ENCODE measurements at regions not wholly inside any gene's neighbourhood (a gene's known extent, or its start where the extent isn't known, plus 50 kb on each side); places are given as distances from the start of the nearest gene placed in this dataset.

DNA sequence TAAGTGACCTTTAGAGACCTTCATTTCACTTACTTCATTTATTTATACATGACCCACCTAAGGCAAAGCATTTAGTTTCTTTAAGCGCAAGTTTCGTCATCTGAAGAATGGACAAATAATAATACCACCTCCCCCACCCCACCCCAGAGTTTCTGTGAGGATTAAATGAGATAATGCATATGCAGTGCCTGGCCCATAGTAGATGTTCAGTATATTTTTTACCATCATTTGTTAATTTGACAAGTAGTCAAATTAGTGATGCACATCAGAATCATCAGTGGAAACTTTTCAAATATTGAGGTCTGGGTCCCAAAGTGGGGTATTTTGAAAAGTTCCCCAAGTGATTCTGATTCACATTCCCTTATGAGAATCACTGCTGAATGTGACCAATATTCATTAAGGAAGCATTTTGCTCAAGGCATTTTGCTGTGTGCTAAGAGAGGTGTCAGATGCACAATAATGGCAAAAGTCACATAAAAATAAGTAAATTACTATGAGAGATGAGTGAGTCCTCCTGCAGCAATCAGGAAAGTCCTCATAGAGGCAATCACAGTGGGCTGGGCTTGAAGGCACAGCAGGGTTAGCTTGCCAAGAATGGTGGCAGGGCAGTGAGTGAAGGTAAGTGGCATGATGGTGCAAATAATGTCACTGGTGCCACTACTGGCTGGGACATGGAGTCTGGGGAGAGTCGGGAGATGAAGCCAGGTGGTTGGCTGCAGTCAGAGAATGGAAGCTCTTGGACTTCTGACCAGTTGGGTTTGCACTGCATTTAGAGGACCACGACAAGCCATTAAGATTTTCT is 244.1 kb downstream of the PTEN start:
- H3K4me2 ChIP-seq, result no peak overlapping the region
- no peaks in the 10 kb centered on the region for H3K27me3 ChIP-seq
- no peak for DNase-seq (ENCODE audit: low spot score)
- H3K9ac ChIP-seq, result no peak overlapping the region
- H3K36me3 ChIP-seq, result no peaks in the 10 kb centered on the region
- H3K27me3 Mint-ChIP-seq (ENCODE audit: insufficient read depth, low read depth), result peaks cover 4% of the 10 kb centered on the region
- TF ChIP-seq, protein P1, sequence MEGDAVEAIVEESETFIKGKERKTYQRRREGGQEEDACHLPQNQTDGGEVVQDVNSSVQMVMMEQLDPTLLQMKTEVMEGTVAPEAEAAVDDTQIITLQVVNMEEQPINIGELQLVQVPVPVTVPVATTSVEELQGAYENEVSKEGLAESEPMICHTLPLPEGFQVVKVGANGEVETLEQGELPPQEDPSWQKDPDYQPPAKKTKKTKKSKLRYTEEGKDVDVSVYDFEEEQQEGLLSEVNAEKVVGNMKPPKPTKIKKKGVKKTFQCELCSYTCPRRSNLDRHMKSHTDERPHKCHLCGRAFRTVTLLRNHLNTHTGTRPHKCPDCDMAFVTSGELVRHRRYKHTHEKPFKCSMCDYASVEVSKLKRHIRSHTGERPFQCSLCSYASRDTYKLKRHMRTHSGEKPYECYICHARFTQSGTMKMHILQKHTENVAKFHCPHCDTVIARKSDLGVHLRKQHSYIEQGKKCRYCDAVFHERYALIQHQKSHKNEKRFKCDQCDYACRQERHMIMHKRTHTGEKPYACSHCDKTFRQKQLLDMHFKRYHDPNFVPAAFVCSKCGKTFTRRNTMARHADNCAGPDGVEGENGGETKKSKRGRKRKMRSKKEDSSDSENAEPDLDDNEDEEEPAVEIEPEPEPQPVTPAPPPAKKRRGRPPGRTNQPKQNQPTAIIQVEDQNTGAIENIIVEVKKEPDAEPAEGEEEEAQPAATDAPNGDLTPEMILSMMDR (IDR thresholded peaks at IDR 0.05), result no peak
- TF ChIP-seq EZH2phosphoT487 (IDR thresholded peaks at IDR 0.05) (no peak), EZH2 (IDR thresholded peaks at IDR 0.05) (no peak)
- no peaks in the 10 kb centered on the region for H3K9me3 ChIP-seq (ENCODE audit: low read depth)
- no peaks in the 10 kb centered on the region for H3K4me1 ChIP-seq
- H3K27ac ChIP-seq, result no peak overlapping the region
- no peaks in the 10 kb centered on the region for H3K79me2 ChIP-seq (ENCODE audit: low read depth)
- no peak overlapping the region for H3K4me3 ChIP-seq
- no peak overlapping the region for H3K27ac Mint-ChIP-seq
- no peaks in the 10 kb centered on the region for H3K36me3 Mint-ChIP-seq
- no peaks in the 10 kb centered on the region for H3K9me3 Mint-ChIP-seq
- H4K20me1 ChIP-seq (ENCODE audit: low read depth), result no peaks in the 10 kb centered on the region
- H2AFZ ChIP-seq (replicated peaks), result no peak overlapping the region
- no peaks in the 10 kb centered on the region for H3F3A ChIP-seq (ENCODE audit: low read depth)
- no peaks in the 10 kb centered on the region for H3K4me1 Mint-ChIP-seq
- H3K4me3 Mint-ChIP-seq, result no peak overlapping the region

DNA sequence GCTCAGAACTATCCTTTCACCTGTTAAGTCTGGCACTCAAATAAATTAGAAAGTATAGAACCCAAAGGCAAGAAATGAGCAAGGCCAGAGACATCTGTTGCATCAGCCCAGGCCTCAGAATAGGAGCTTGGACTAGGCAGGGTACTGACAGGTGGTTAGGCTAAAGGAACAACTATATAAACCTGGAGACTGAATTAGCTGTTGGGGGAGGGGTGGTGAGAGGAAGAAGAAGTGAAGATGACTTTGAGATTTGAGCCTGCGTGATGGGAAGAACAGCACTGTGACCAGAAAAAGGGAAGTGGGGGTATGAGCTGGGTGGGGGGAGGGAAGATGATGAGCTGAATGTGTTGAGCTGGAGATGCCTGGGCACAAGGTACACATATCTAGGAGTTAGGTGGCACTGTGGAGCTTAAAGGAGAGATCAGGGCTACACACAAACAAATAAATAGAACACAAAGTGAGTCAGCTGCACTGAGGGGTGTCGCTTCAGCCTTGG is 244.7 kb downstream of the PTEN start:
- no peaks in the 10 kb centered on the region for H3K27me3 ChIP-seq
- H4K20me1 ChIP-seq (ENCODE audit: low read depth), result no peaks in the 10 kb centered on the region
- H3F3A ChIP-seq (ENCODE audit: low read depth), result no peaks in the 10 kb centered on the region
- Mint-ChIP-seq H3K27me3 (ENCODE audit: insufficient read depth, low read depth) (peaks cover 4% of the 10 kb centered on the region), H3K36me3 (no peaks in the 10 kb centered on the region), H3K4me1 (no peaks in the 10 kb centered on the region), H3K27ac (no peak overlapping the region), H3K4me3 (no peak overlapping the region), H3K9me3 (no peaks in the 10 kb centered on the region)
- H3K27ac ChIP-seq, result no peak overlapping the region
- no peaks in the 10 kb centered on the region for H3K4me1 ChIP-seq
- no peaks in the 10 kb centered on the region for H3K36me3 ChIP-seq
- no peak overlapping the region for H3K9ac ChIP-seq
- H3K4me2 ChIP-seq, result no peak overlapping the region
- H3K79me2 ChIP-seq (ENCODE audit: low read depth), result no peaks in the 10 kb centered on the region
- no peaks in the 10 kb centered on the region for H3K9me3 ChIP-seq (ENCODE audit: low read depth)
- DNase-seq (ENCODE audit: low spot score), result no peak
- H3K4me3 ChIP-seq, result no peak overlapping the region
- H2AFZ ChIP-seq (replicated peaks), result no peak overlapping the region
- no peak for TF ChIP-seq EZH2phosphoT487 (IDR thresholded peaks at IDR 0.05)
- TF ChIP-seq, protein P1 (IDR thresholded peaks at IDR 0.05), result no peak
- TF ChIP-seq EZH2 (IDR thresholded peaks at IDR 0.05), result no peak

DNA sequence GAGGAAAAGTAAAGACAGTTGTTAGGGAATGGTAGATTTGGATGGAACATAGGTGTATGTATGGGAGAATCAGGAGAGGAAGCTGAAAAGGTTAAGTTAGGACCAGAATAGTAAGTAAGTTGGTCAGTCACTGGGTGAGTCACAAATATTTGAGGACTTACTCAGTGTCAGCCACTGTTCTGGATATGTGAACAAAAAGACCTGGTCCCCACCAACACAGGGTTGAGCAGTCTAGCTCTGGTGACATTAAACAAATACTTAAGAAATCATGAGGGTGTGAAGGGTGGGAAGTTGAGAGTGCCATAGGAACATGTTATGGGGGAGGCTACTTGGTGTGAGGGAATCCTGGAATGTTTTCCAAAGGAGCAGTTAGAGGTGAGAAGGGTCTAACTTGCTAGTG is 246.9 kb downstream of the PTEN start:
- no peaks in the 10 kb centered on the region for H3K36me3 ChIP-seq
- H3K4me2 ChIP-seq, result no peak overlapping the region
- H3F3A ChIP-seq (ENCODE audit: low read depth), result no peaks in the 10 kb centered on the region
- no peak overlapping the region for H3K27ac Mint-ChIP-seq
- H3K4me3 Mint-ChIP-seq, result no peak overlapping the region
- no peak overlapping the region for H3K27ac ChIP-seq
- peaks cover 5% of the 10 kb centered on the region for H3K27me3 Mint-ChIP-seq (ENCODE audit: insufficient read depth, low read depth)
- no peaks in the 10 kb centered on the region for H3K4me1 ChIP-seq
- TF ChIP-seq EZH2 (IDR thresholded peaks at IDR 0.05), result no peak
- TF ChIP-seq, protein P1 (IDR thresholded peaks at IDR 0.05), result no peak
- no peak for TF ChIP-seq EZH2phosphoT487 (IDR thresholded peaks at IDR 0.05)
- no peaks in the 10 kb centered on the region for H4K20me1 ChIP-seq (ENCODE audit: low read depth)
- H2AFZ ChIP-seq (replicated peaks), result no peak overlapping the region
- H3K9me3 ChIP-seq (ENCODE audit: low read depth), result no peaks in the 10 kb centered on the region
- no peaks in the 10 kb centered on the region for H3K79me2 ChIP-seq (ENCODE audit: low read depth)
- H3K4me1 Mint-ChIP-seq, result no peaks in the 10 kb centered on the region
- H3K27me3 ChIP-seq, result no peaks in the 10 kb centered on the region
- H3K9ac ChIP-seq, result no peak overlapping the region
- no peaks in the 10 kb centered on the region for H3K36me3 Mint-ChIP-seq
- no peaks in the 10 kb centered on the region for H3K9me3 Mint-ChIP-seq
- DNase-seq (ENCODE audit: low spot score), result no peak
- no peak overlapping the region for H3K4me3 ChIP-seq

Data from neural progenitor cell (in vitro differentiated cells).